ENCODE measurements at regions not wholly inside any gene's neighbourhood (a gene's known extent, or its start where the extent isn't known, plus 50 kb on each side); places are given as distances from the start of the nearest gene placed in this dataset.

- TF ChIP-seq EZH2 (IDR thresholded peaks at IDR 0.05; ENCODE audit: borderline replicate concordance, low read depth, low read length, severe bottlenecking) = no peak
- TF ChIP-seq CTCF (IDR thresholded peaks at IDR 0.05; ENCODE audit: borderline replicate concordance, extremely low read depth, low read length, poor library complexity, severe bottlenecking) = no peak
These were observed 404.6 kb downstream of the WDR72 start for GRCh38 chr15:53354874-53355273.
